ENCODE measurements at regions not wholly inside any gene's neighbourhood (a gene's known extent, or its start where the extent isn't known, plus 50 kb on each side); places are given as distances from the start of the nearest gene placed in this dataset.

DNA sequence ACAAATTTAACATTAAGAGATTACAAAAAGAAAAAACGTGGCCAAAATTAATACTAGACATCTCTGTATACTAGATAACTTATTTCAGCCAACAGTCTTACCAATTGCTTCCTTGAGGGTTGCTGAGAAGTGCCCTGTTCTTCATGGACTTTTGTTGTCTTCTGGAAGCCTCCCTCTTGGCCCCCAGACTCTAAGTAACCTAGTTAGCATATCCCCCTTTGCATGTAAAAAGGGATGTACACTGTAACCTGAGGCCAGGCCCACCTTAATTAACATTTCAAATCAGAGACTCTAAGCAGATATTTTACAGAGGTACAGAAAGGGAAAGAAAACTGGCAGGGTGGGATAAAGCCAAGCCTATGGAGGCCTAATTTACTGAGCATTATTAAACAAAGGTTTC lies 1047.3 kb downstream of the ADGRL2 start:
- Histone ChIP-seq H3K27ac (ENCODE audit: low read length) (no peak overlapping the region), H3K4me3 (ENCODE audit: control insufficient read depth in 1 of 2, extremely low read depth in 1 of 2, low read length in 1 of 2) (no peak overlapping the region), H3K36me3 (ENCODE audit: control insufficient read depth in 2 of 2, extremely low read depth in 1 of 2, insufficient read depth in 1 of 2, low read length in 1 of 2) (no peaks in the 10 kb centered on the region), H3K4me1 (ENCODE audit: control insufficient read depth in 1 of 2, extremely low read depth in 1 of 2, insufficient read depth in 2 of 2, low read length in 2 of 2) (peaks cover 0 to 2% of the 10 kb centered on the region in 2 experiments), H3K27me3 (replicated peaks in 1 of 2; ENCODE audit: control insufficient read depth in 2 of 2, extremely low read depth in 1 of 2, insufficient read depth in 2 of 2, low read length in 1 of 2) (no peaks in the 10 kb centered on the region), H3K9me3 (no peaks in the 10 kb centered on the region)
- no peak for ATAC-seq (replicated peaks in 1 of 4)
- POLR2A ChIA-PET: no interaction called here
- Mint-ChIP-seq H3K27me3 (no peaks in the 10 kb centered on the region), H3K4me1 (no peaks in the 10 kb centered on the region), H3K27ac (no peak overlapping the region), H3K9me3 (no peaks in the 10 kb centered on the region), H3K36me3 (no peaks in the 10 kb centered on the region), H3K4me3 (no peak overlapping the region)
- no peak for DNase-seq
- no CpG with 5 or more reads among the region's 1 CpG for WGBS (ENCODE audit: insufficient coverage)
- CTCF ChIA-PET: no interaction called here

DNA sequence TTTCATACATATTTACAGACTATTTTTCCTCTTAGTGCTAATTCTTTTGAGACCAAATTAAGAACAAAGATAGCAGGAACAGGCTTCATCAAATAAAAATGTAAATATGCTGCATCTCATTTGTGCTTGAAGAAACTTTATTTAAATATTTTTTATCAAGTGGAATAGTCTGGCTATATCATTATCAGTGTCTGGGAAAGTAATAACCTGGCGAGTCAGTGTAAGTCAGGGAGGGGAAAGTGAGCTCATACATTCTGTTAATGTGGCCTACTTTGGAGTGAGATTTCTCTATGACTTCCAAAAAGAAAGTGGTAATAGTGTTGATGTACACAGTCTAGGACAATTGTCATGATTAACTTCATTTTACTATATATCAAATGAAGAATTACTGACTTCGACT lies 1045.1 kb downstream of the ADGRL2 start:
- no peak overlapping the region for H3K4me3 Mint-ChIP-seq
- H3K9me3 Mint-ChIP-seq: no peaks in the 10 kb centered on the region
- CTCF ChIA-PET: no interaction called here
- no peaks in the 10 kb centered on the region for H3K4me1 Mint-ChIP-seq
- 100% methylated on average over 1 of the region's 2 CpGs for WGBS (ENCODE audit: insufficient coverage)
- no peaks in the 10 kb centered on the region for H3K27me3 Mint-ChIP-seq
- no peak for DNase-seq
- POLR2A ChIA-PET: no interaction called here
- Histone ChIP-seq H3K27me3 (replicated peaks in 1 of 2; ENCODE audit: control insufficient read depth in 2 of 2, extremely low read depth in 1 of 2, insufficient read depth in 2 of 2, low read length in 1 of 2) (no peaks in the 10 kb centered on the region), H3K4me1 (ENCODE audit: control insufficient read depth in 1 of 2, extremely low read depth in 1 of 2, insufficient read depth in 2 of 2, low read length in 2 of 2) (peaks cover 0 to 2% of the 10 kb centered on the region in 2 experiments), H3K27ac (ENCODE audit: low read length) (no peak overlapping the region), H3K9me3 (no peaks in the 10 kb centered on the region), H3K4me3 (ENCODE audit: control insufficient read depth in 1 of 2, extremely low read depth in 1 of 2, low read length in 1 of 2) (no peak overlapping the region), H3K36me3 (ENCODE audit: control insufficient read depth in 2 of 2, extremely low read depth in 1 of 2, insufficient read depth in 1 of 2, low read length in 1 of 2) (no peaks in the 10 kb centered on the region)
- no peaks in the 10 kb centered on the region for H3K36me3 Mint-ChIP-seq
- no peak overlapping the region for H3K27ac Mint-ChIP-seq
- no peak for ATAC-seq (replicated peaks in 1 of 4)

DNA sequence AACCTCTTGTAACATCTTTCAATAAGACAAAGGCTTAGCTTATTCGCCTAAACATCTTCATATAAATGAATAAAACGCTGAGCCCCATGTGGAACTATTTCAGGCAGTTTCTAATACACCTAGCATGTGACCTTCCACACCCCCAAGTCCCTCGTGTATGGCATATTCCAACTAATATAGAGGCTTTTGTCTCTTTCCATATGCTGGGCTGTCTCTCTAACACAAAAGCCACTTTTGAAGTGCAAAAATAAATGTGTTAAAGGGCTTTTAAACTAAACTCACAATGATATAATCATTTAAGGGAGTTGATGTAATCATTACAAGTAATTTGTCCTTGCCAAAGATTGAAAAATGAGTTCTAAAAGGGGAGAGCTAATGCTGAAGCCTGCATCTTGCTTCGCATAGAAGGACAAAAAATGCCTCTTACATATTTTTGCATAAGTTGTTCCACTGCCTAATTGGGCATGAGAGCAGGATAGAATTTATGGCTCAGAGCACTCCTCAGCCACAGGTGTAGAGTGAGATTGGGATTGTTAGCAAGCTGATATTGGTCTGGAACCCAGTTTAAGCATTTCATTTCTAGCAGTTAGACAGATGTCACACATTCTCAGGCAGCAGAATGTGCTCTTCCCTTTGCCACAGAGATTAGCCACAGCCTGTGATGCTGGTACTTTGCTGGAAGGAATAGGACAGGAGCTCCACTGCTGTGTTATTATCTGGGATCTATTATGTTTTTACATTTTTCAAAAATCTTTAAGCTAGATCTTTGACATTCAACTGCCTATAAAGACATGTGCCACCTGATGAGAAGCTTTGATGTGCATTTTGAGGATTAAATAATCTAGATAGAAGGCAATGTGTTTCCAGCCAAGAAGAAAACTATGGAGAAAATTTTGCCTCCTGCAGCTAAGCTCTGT lies 1044.4 kb downstream of the ADGRL2 start:
- Mint-ChIP-seq H3K27me3 (no peaks in the 10 kb centered on the region), H3K4me3 (no peak overlapping the region), H3K27ac (no peak overlapping the region), H3K36me3 (no peaks in the 10 kb centered on the region), H3K4me1 (no peaks in the 10 kb centered on the region), H3K9me3 (no peaks in the 10 kb centered on the region)
- Histone ChIP-seq H3K9me3 (no peaks in the 10 kb centered on the region), H3K4me1 (ENCODE audit: control insufficient read depth in 1 of 2, extremely low read depth in 1 of 2, insufficient read depth in 2 of 2, low read length in 2 of 2) (peaks cover 0 to 2% of the 10 kb centered on the region in 2 experiments), H3K27ac (ENCODE audit: low read length) (no peak overlapping the region), H3K27me3 (replicated peaks in 1 of 2; ENCODE audit: control insufficient read depth in 2 of 2, extremely low read depth in 1 of 2, insufficient read depth in 2 of 2, low read length in 1 of 2) (no peaks in the 10 kb centered on the region), H3K4me3 (ENCODE audit: control insufficient read depth in 1 of 2, extremely low read depth in 1 of 2, low read length in 1 of 2) (no peak overlapping the region), H3K36me3 (ENCODE audit: control insufficient read depth in 2 of 2, extremely low read depth in 1 of 2, insufficient read depth in 1 of 2, low read length in 1 of 2) (no peaks in the 10 kb centered on the region)
- ChIA-PET POLR2A (no interaction called here), CTCF (no interaction called here)
- no CpG with 5 or more reads among the region's 4 CpGs for WGBS (ENCODE audit: insufficient coverage)
- no peak for ATAC-seq (replicated peaks in 1 of 4)
- no peak for DNase-seq

DNA sequence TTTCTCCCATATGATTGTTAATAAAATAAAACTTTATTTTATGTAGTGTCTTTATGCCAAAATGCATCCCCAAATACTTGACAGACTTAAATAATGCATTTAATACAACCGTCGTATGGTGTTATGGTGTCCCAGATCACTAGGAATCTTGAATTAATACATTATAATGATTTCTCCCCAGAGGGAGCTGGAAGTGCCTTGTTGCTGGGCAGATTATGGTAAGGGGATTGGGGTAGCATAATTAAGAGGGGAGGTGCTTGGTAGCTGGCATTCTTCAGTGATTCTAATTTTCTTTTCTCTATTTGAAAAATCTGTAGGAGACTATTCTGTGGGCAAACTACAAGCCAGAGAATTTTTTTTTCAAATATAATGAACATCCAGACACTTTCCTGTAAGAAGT lies 1043.7 kb downstream of the ADGRL2 start:
- H3K9me3 ChIP-seq: no peaks in the 10 kb centered on the region
- H3K27me3 Mint-ChIP-seq: no peaks in the 10 kb centered on the region
- no peak for ATAC-seq (replicated peaks in 1 of 4)

DNA sequence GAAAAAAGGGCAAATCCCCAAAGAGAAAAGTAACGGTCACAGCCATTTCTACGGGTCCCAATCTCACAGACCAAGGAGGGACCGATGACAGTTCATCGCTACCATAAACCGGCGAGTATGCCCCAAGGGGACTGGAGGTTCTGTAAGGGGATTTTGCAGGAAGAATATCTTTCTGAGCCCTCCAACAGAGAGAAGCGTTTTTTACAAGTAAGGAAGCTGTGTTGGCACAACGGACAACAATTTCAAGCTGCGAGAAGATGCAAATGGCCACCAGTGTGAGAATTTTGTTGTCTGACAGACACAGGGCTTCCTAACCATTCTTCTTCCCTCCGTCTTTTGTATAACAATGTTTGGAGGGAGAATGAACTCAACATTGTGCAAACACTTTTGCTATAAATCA lies 1043.1 kb downstream of the ADGRL2 start:
- WGBS (ENCODE audit: insufficient coverage): 83% methylated on average over 1 of the region's 10 CpGs
- Mint-ChIP-seq H3K4me1 (no peaks in the 10 kb centered on the region), H3K9me3 (no peaks in the 10 kb centered on the region), H3K27ac (no peak overlapping the region), H3K27me3 (no peaks in the 10 kb centered on the region), H3K4me3 (no peak overlapping the region), H3K36me3 (no peaks in the 10 kb centered on the region)
- Histone ChIP-seq H3K4me3 (ENCODE audit: control insufficient read depth in 1 of 2, extremely low read depth in 1 of 2, low read length in 1 of 2) (no peak overlapping the region), H3K27ac (ENCODE audit: low read length) (no peak overlapping the region), H3K36me3 (ENCODE audit: control insufficient read depth in 2 of 2, extremely low read depth in 1 of 2, insufficient read depth in 1 of 2, low read length in 1 of 2) (no peaks in the 10 kb centered on the region), H3K27me3 (replicated peaks in 1 of 2; ENCODE audit: control insufficient read depth in 2 of 2, extremely low read depth in 1 of 2, insufficient read depth in 2 of 2, low read length in 1 of 2) (no peaks in the 10 kb centered on the region), H3K9me3 (no peaks in the 10 kb centered on the region), H3K4me1 (ENCODE audit: control insufficient read depth in 1 of 2, extremely low read depth in 1 of 2, insufficient read depth in 2 of 2, low read length in 2 of 2) (peaks cover 0 to 2% of the 10 kb centered on the region in 2 experiments)
- ATAC-seq (replicated peaks in 1 of 4) (no peak), DNase-seq (no peak)
- ChIA-PET CTCF (no interaction called here), POLR2A (no interaction called here)

More for the DNA sequence above, 1043.7 kb downstream of the ADGRL2 start:
- Mint-ChIP-seq H3K27ac (no peak overlapping the region), H3K4me1 (no peaks in the 10 kb centered on the region), H3K9me3 (no peaks in the 10 kb centered on the region), H3K4me3 (no peak overlapping the region), H3K36me3 (no peaks in the 10 kb centered on the region)
- Histone ChIP-seq H3K27ac (ENCODE audit: low read length) (no peak overlapping the region), H3K4me1 (ENCODE audit: control insufficient read depth in 1 of 2, extremely low read depth in 1 of 2, insufficient read depth in 2 of 2, low read length in 2 of 2) (peaks cover 0 to 2% of the 10 kb centered on the region in 2 experiments), H3K27me3 (replicated peaks in 1 of 2; ENCODE audit: control insufficient read depth in 2 of 2, extremely low read depth in 1 of 2, insufficient read depth in 2 of 2, low read length in 1 of 2) (no peaks in the 10 kb centered on the region), H3K4me3 (ENCODE audit: control insufficient read depth in 1 of 2, extremely low read depth in 1 of 2, low read length in 1 of 2) (no peak overlapping the region), H3K36me3 (ENCODE audit: control insufficient read depth in 2 of 2, extremely low read depth in 1 of 2, insufficient read depth in 1 of 2, low read length in 1 of 2) (no peaks in the 10 kb centered on the region)
- ChIA-PET CTCF (no interaction called here), POLR2A (no interaction called here)
- no CpG with 5 or more reads among the region's 2 CpGs for WGBS (ENCODE audit: insufficient coverage)
- DNase-seq: no peak

DNA sequence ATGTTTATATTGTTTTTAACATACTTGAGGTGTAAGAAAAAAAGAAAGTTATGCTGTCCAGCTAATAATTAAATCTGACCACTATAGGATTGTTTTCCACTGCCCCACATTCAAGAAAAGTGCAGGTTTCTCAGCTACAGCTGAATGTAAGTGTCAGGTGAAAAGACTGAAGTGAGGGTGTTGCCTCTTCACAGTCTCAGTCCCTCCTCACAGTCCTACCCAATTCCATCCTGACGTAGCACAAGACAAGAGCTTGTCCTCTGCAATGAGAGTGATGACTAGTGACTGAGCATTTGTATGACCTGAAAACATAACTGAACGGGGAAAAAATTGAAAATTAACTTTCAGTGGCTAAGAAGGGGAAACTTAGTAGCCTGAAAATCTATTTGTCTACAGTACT lies 1039.5 kb downstream of the ADGRL2 start:
- CTCF ChIA-PET: no interaction called here

More for the DNA sequence above, 1039.5 kb downstream of the ADGRL2 start:
- no peaks in the 10 kb centered on the region for H3K36me3 Mint-ChIP-seq
- peaks cover 0 to 3% of the 10 kb centered on the region in 2 experiments for H3K4me1 ChIP-seq (ENCODE audit: control insufficient read depth in 1 of 2, extremely low read depth in 1 of 2, insufficient read depth in 2 of 2, low read length in 2 of 2)
- POLR2A ChIA-PET: interaction anchor here in 1 of 2 donors (0.6 kb wide), 1 partner anchor 195 kb away, joined by 3 read pairs; no protein-coding TSS in a partner anchor
- ATAC-seq (replicated peaks in 1 of 4): no peak
- H3K4me3 Mint-ChIP-seq: no peak overlapping the region
- no peak overlapping the region for H3K27ac ChIP-seq (ENCODE audit: low read length)
- no CpG with 5 or more reads among the region's 2 CpGs for whole genome bisulfite sequencing (ENCODE audit: insufficient coverage)
- H3K36me3 ChIP-seq (ENCODE audit: control insufficient read depth in 2 of 2, extremely low read depth in 1 of 2, insufficient read depth in 1 of 2, low read length in 1 of 2): no peaks in the 10 kb centered on the region
- no peak for DNase-seq
- no peak overlapping the region for H3K27ac Mint-ChIP-seq
- no peak overlapping the region for H3K4me3 ChIP-seq (ENCODE audit: control insufficient read depth in 1 of 2, extremely low read depth in 1 of 2, low read length in 1 of 2)
- no peaks in the 10 kb centered on the region for H3K27me3 ChIP-seq (replicated peaks in 1 of 2; ENCODE audit: control insufficient read depth in 2 of 2, extremely low read depth in 1 of 2, insufficient read depth in 2 of 2, low read length in 1 of 2)
- no peaks in the 10 kb centered on the region for H3K4me1 Mint-ChIP-seq
- no peaks in the 10 kb centered on the region for H3K27me3 Mint-ChIP-seq
- H3K9me3 Mint-ChIP-seq: no peaks in the 10 kb centered on the region
- H3K9me3 ChIP-seq: no peaks in the 10 kb centered on the region

All from T-cell (primary cell).